ENCODE measurements at regions not wholly inside any gene's neighbourhood (a gene's known extent, or its start where the extent isn't known, plus 50 kb on each side); places are given as distances from the start of the nearest gene placed in this dataset.
"Not testable (repeated sequence)": the region's sequence is repeated elsewhere in the genome, so short reads cannot be mapped to it uniquely, and the experiment has no call there.

DNA sequence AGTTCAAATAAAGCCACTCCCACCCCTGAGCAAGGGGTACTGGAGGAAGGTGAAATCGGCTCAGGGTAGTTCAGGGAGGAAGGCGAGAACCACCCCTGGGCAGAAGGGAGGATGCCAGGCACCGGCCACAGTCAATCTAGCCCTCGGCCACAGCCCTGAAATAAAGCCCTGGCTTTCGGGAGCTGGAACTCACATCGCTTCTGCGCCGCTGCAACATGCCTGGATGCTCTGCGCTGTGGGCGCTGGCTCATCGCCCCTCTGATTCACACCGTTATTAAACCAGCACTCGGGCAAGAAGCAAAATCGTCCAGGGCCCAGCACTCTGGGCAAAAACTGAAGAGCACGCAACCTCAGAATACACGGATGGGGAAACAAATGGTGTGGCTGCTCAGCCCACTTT, 136.9 kb upstream of the RREB1 start:
- H3K4me1 ChIP-seq (replicated peaks): no peaks in the 10 kb centered on the region
- H3K4me3 ChIP-seq: no peak overlapping the region
- no peak for DNase-seq (ENCODE audit: low read depth in 1 of 2, low spot score in 2 of 2)
- no peaks in the 10 kb centered on the region for H3K27me3 ChIP-seq (replicated peaks)
- no peaks in the 10 kb centered on the region for H3K9me3 ChIP-seq (replicated peaks)
- no peak overlapping the region for H3K27ac ChIP-seq
- H3K36me3 ChIP-seq: no peaks in the 10 kb centered on the region

DNA sequence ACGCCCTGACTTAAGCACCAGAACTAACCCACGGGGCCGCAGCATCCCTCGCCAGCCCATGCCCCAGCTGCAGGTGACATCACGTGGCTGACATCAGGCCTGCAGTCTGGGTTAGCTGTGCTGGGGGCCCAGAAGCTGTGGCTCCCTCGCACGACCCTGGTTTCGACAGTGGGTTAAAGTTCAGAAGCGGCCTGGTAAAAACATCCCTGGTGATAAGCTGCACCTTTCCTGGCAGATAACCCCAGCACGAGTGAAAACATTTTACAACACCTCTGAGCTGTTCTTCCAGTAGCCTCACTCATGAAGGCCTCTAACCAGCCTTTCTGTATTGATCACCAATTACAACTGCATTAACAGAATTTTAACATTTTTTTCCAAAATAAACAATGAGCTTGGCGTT, 136.4 kb upstream of the RREB1 start:
- no peak overlapping the region for H3K27ac ChIP-seq
- H3K9me3 ChIP-seq (replicated peaks): no peaks in the 10 kb centered on the region
- DNase-seq (ENCODE audit: low read depth in 1 of 2, low spot score in 2 of 2): no peak
- no peaks in the 10 kb centered on the region for H3K4me1 ChIP-seq (replicated peaks)
- no peaks in the 10 kb centered on the region for H3K27me3 ChIP-seq (replicated peaks)
- H3K4me3 ChIP-seq: no peak overlapping the region
- H3K36me3 ChIP-seq: no peaks in the 10 kb centered on the region

- Histone ChIP-seq H3K9me3 (replicated peaks) (no peaks in the 10 kb centered on the region), H3K4me3 (no peak overlapping the region), H3K27ac (no peak overlapping the region), H3K27me3 (replicated peaks) (no peaks in the 10 kb centered on the region), H3K36me3 (no peaks in the 10 kb centered on the region), H3K4me1 (replicated peaks) (no peaks in the 10 kb centered on the region)
- DNase-seq (ENCODE audit: low read depth in 1 of 2, low spot score in 2 of 2): no peak
Observed at GRCh38 chr6:6972456-6972855, 135.3 kb upstream of the RREB1 start.

- H3K27ac ChIP-seq: no peak overlapping the region
- H3K27me3 ChIP-seq (replicated peaks): no peaks in the 10 kb centered on the region
- no peaks in the 10 kb centered on the region for H3K36me3 ChIP-seq
- no peaks in the 10 kb centered on the region for H3K4me1 ChIP-seq (replicated peaks)
- no peak for DNase-seq (ENCODE audit: low read depth in 1 of 2, low spot score in 2 of 2)
- H3K4me3 ChIP-seq: no peak overlapping the region
- H3K9me3 ChIP-seq (replicated peaks): no peaks in the 10 kb centered on the region
Observed at GRCh38 chr6:6973721-6974120, 134.0 kb upstream of the RREB1 start.

DNA sequence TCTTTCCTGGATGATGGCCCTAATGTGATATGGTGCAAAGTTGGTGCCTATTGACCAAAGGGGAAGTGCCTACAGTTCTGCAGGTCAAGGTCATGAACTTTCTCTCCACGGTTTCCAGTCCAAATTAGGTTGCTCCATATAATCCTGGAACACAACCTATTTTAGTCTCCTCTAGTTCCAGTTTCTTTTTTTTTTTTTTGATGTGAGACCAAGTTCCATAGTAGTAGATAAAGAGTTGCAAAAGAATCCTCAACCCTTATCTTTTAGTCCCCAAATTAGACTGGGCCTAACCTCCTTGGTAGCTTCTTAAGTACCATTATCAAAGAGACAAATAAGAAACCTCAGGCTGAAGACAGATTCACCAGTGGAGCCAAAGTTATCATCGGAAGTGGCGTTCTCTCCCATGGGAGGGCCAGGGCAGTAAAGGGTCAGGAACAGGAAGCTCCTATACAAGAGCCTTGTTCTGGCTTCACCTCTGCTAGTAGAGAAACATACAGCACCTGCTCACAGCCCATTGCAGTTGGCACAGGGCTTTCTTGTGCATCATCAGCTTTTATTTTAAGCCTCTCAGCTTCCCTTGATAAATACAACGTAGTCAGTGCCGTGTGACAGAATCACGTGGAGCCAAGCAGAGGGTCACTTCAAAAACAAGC, 132.2 kb upstream of the RREB1 start:
- no peaks in the 10 kb centered on the region for H3K4me1 ChIP-seq (replicated peaks)
- H3K27ac ChIP-seq: no peak overlapping the region
- no peak overlapping the region for H3K4me3 ChIP-seq
- no peaks in the 10 kb centered on the region for H3K36me3 ChIP-seq
- H3K9me3 ChIP-seq (replicated peaks): no peaks in the 10 kb centered on the region
- DNase-seq (ENCODE audit: low read depth in 1 of 2, low spot score in 2 of 2): no peak
- no peaks in the 10 kb centered on the region for H3K27me3 ChIP-seq (replicated peaks)

DNA sequence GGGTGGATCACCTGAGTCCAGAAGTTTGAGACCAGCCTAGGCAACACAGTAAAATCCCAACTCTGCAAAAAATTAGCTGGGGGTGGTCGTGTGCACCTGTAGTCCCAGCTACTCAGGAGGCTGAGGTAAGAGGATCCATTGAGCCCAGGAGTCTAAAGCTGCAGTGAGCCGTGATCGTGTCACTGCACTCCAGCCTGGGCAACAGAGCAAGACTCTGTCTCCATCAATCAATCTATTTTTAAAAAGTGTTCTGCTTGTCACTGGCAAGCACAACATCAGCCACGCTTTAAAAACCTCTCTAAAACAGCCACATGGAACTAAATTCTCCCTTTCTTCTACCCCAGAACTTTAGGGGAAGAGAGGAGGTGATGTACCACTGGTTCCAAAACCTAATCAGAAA, 131.6 kb upstream of the RREB1 start:
- DNase-seq (ENCODE audit: low read depth in 1 of 2, low spot score in 2 of 2): no peak

GRCh38 chr6:6978731-6979130, 129.0 kb upstream of the RREB1 start:
- Histone ChIP-seq H3K9me3 (replicated peaks) (no peaks in the 10 kb centered on the region), H3K27ac (no peak overlapping the region), H3K36me3 (no peaks in the 10 kb centered on the region), H3K4me3 (no peak overlapping the region), H3K4me1 (replicated peaks) (no peaks in the 10 kb centered on the region), H3K27me3 (replicated peaks) (no peaks in the 10 kb centered on the region)
- no peak for DNase-seq (ENCODE audit: low read depth in 1 of 2, low spot score in 2 of 2)

More for the DNA sequence above, 131.6 kb upstream of the RREB1 start:
- Histone ChIP-seq H3K27ac (no peak overlapping the region), H3K36me3 (no peaks in the 10 kb centered on the region), H3K4me3 (no peak overlapping the region), H3K4me1 (replicated peaks) (no peaks in the 10 kb centered on the region), H3K9me3 (replicated peaks) (no peaks in the 10 kb centered on the region), H3K27me3 (replicated peaks) (no peaks in the 10 kb centered on the region)

DNA sequence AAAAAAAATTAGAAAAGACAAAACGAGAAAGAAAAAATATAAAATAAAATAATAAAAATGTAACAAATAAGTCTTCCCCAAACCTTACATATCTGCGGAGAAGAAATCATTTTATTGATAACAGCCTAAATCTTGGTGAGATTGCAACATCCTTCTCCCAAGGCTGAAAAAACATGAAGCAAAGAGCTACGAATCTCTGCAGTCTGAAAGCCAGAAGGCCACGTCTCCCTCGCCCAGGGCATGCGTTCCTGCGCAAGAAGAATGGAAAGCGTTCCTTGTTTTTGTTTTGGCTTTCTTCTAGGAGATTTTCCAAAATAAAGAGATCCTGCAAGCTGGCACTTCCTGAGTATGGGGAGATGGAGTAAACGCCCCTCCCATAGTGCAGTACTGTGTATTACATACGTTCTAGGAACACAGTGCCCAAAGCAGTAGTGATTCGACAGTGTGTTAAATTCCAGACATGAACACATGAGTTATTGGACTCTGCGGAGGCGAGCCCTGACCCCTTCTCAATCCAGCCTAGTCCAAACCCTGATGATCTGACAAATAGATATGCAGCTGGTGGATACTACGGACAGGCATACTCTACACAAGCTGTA, 126.7 kb upstream of the RREB1 start:
- H3K9me3 ChIP-seq (replicated peaks): no peaks in the 10 kb centered on the region
- H3K27ac ChIP-seq: no peak overlapping the region
- H3K4me1 ChIP-seq (replicated peaks): no peaks in the 10 kb centered on the region
- no peak for DNase-seq (ENCODE audit: low read depth in 1 of 2, low spot score in 2 of 2)
- H3K27me3 ChIP-seq (replicated peaks): no peaks in the 10 kb centered on the region
- H3K36me3 ChIP-seq: no peaks in the 10 kb centered on the region
- H3K4me3 ChIP-seq: no peak overlapping the region

DNA sequence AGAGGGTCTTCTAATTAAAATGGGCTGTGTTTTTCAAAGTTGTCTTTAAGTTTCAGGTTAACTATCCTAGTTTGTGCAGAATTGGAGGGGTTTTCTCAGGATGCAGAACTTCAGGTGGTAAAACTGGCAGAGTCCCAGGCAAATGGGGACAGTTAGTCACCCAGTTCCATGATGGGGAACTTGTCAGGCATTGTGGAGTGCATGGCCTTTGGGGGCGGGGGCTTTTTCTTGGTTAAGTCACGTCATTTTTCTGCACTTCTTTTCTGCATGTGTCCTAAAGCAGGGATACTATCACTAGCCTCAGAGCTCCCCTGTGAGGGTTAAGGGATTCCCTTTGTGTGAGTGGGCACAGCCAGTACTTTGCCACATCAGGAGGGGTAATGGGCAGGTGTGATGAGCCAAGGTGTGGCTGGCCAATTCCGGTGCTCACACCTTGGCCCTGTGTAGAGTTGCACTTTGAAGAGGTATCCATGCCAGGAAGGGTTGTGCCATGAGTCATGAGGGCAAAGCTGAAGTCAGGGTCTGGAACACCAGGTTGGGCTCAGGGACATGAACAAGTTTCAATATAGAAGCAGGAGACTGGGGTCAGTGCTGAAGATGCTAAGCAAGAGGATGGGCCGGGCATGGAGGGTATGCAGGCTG, 126.0 kb upstream of the RREB1 start:
- no peaks in the 10 kb centered on the region for H3K27me3 ChIP-seq (replicated peaks)
- no peak for DNase-seq (ENCODE audit: low read depth in 1 of 2, low spot score in 2 of 2)
- H3K36me3 ChIP-seq: no peaks in the 10 kb centered on the region
- H3K4me3 ChIP-seq: no peak overlapping the region
- no peaks in the 10 kb centered on the region for H3K4me1 ChIP-seq (replicated peaks)
- H3K9me3 ChIP-seq (replicated peaks): no peaks in the 10 kb centered on the region
- no peak overlapping the region for H3K27ac ChIP-seq

DNA sequence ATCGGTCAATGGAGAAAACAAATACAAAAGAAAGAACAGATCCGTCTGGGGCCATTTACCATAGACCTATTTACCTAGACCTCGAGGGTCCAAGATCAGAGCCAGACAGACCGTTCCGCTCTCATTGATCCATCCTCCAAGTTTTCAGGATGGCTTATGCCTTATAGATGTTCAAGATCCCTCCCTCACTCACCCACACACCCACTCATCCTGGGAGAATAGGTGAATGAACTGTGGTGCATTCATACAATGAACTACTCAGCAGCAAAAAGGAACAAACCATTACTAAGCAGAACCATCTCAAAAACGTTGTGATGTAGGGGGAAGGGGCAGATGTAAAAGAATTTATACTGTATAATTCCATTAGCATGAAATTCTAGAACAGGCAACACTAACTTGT, 125.1 kb upstream of the RREB1 start:
- no peak overlapping the region for H3K27ac ChIP-seq

GRCh38 chr6:6984585-6985366, 123.0 kb upstream of the RREB1 start:
- Histone ChIP-seq H3K27ac (no peak overlapping the region), H3K9me3 (replicated peaks) (no peaks in the 10 kb centered on the region), H3K4me1 (replicated peaks) (no peaks in the 10 kb centered on the region), H3K36me3 (no peaks in the 10 kb centered on the region), H3K27me3 (replicated peaks) (no peaks in the 10 kb centered on the region), H3K4me3 (no peak overlapping the region)
- no peak for DNase-seq (ENCODE audit: low read depth in 1 of 2, low spot score in 2 of 2)

More for the DNA sequence above, 125.1 kb upstream of the RREB1 start:
- Histone ChIP-seq H3K4me1 (replicated peaks) (no peaks in the 10 kb centered on the region), H3K36me3 (no peaks in the 10 kb centered on the region), H3K4me3 (no peak overlapping the region), H3K9me3 (replicated peaks) (no peaks in the 10 kb centered on the region), H3K27me3 (replicated peaks) (no peaks in the 10 kb centered on the region)
- DNase-seq (ENCODE audit: low read depth in 1 of 2, low spot score in 2 of 2): no peak

- Histone ChIP-seq H3K27ac (no peak overlapping the region), H3K9me3 (replicated peaks) (no peaks in the 10 kb centered on the region)
- DNase-seq (ENCODE audit: low read depth in 1 of 2, low spot score in 2 of 2): no peak
Observed at GRCh38 chr6:6986344-6986743, 121.4 kb upstream of the RREB1 start.

DNA sequence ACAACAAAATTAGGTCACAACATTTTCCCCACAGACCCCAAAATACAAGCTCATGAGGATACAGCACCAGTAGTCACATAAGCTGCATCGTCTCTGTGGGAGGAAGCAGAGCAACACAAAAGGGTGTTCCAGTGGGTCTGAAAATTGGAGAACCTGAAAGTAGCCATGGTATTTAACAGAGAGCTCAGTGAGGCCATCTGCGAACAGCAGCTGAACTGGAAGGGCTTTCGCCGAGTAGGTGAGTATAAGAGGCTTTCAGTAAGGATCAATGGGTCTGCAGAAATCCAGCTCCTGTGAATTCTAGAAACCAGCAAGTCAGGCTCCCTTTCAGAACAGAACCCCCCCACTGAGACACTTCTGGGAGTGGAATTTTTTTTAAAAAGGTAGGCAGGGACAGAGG, 120.0 kb upstream of the RREB1 start:
- DNase-seq (ENCODE audit: low read depth in 1 of 2, low spot score in 2 of 2): no peak
- Histone ChIP-seq H3K4me1 (replicated peaks) (no peaks in the 10 kb centered on the region), H3K9me3 (replicated peaks) (no peaks in the 10 kb centered on the region), H3K36me3 (no peaks in the 10 kb centered on the region), H3K4me3 (no peak overlapping the region), H3K27ac (no peak overlapping the region), H3K27me3 (replicated peaks) (no peaks in the 10 kb centered on the region)

More at GRCh38 chr6:6986344-6986743, 121.4 kb upstream of the RREB1 start:
- Histone ChIP-seq H3K4me3 (no peak overlapping the region), H3K4me1 (replicated peaks) (no peaks in the 10 kb centered on the region), H3K27me3 (replicated peaks) (no peaks in the 10 kb centered on the region), H3K36me3 (no peaks in the 10 kb centered on the region)

DNA sequence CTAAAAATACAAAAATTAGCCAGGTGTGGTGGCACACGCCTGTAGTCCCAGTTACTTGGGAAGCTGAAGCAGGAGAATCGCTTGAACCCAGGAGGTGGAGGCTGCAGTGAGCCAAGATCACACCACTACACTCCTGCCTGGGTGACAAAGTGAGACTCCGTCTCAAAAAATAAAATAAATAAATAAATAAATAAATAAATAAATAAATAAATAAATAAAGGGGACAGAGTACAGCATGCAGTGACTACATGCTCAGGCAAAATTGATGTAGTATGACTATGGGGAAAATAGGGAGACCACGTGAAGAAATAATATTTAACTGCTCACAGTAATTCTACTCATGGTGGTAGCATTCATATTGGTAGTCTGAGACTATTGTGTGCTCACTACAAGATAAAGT, 117.7 kb upstream of the RREB1 start:
- not testable (repeated sequence) for H3K36me3 ChIP-seq; H3K27me3 ChIP-seq (replicated peaks); H3K9me3 ChIP-seq (replicated peaks); H3K4me3 ChIP-seq; DNase-seq (ENCODE audit: low read depth in 1 of 2, low spot score in 2 of 2); H3K4me1 ChIP-seq (replicated peaks); H3K27ac ChIP-seq
